OCI-LY3 (cell line): ENCODE measurements at regions not wholly inside any gene's neighbourhood (a gene's known extent, or its start where the extent isn't known, plus 50 kb on each side); places are given as distances from the start of the nearest gene placed in this dataset.

Experiments
- H2AFZ ChIP-seq: fragments of 200-600, 300-600 bp; shearing (Covaris generic); 2 replicates; pipeline ENCODE4 v1.6.0; 2014; ENCODE audit warnings: antibody characterized with exemption, low read depth, low read length
- H3K27ac ChIP-seq: fragments of 200-600, 300-600 bp; sonication (generic); 2 replicates; pipeline ENCODE4 v1.5.1; 2014; ENCODE audit warnings: mild to moderate bottlenecking, low read length, moderate library complexity, mixed read lengths
- H3K27me3 ChIP-seq: fragments of 200-600, 300-600 bp; sonication (generic); 2 replicates; pipeline ENCODE4 v1.6.1; 2014; ENCODE audit warnings: low read depth, low read length, mixed read lengths
- H3K36me3 ChIP-seq: fragments of 200-600, 300-600 bp; sonication (generic); replicated peaks from 2 replicates; pipeline ENCODE3; 2014; ENCODE audit warnings: low read depth, low read length, mixed read lengths
- H3K4me1 ChIP-seq: fragments of 300-600, 200-600 bp; sonication (generic); 2 replicates; pipeline ENCODE4 v1.6.1; 2014; ENCODE audit warnings: low read length, mixed read lengths
- H3K4me2 ChIP-seq: fragments of 200-600, 300-600 bp; sonication (generic); 2 replicates; pipeline ENCODE4 v1.6.1; 2014; ENCODE audit warnings: low read length, mixed read lengths
- H3K4me3 ChIP-seq: fragments of 300-600, 200-600 bp; sonication (generic); 2 replicates; pipeline ENCODE4 v1.5.1; 2014; ENCODE audit warnings: antibody characterized with exemption, mild to moderate bottlenecking, low read length, moderate library complexity
- H3K79me2 ChIP-seq: fragments of 300-600, 200-600 bp; shearing (Covaris generic); 2 replicates; pipeline ENCODE4 v1.6.1; 2014; ENCODE audit warnings: mild to moderate bottlenecking, low read length, mixed read lengths
- H3K9ac ChIP-seq: fragments of 300-600, 200-600 bp; shearing (Covaris generic); 2 replicates; pipeline ENCODE4 v1.6.0; 2014; ENCODE audit warnings: mild to moderate bottlenecking, low read length, moderate library complexity
- H3K9me3 ChIP-seq: fragments of 200-600, 300-600 bp; shearing (Covaris generic); 2 replicates; pipeline ENCODE4 v1.6.1; 2014; ENCODE audit warnings: low read length, mixed read lengths; ENCODE audit not compliant: insufficient read depth
- H4K20me1 ChIP-seq: fragments of 200-600, 300-600 bp; sonication (generic); 2 replicates; pipeline ENCODE4 v1.6.1; 2016; ENCODE audit warnings: low read length, mixed read lengths; ENCODE audit not compliant: insufficient read depth
- CTCF ChIP-seq: fragments of 200-600, 300-600 bp; sonication (generic); IDR thresholded peaks from 2 replicates; pipeline ENCODE4 v1.5.1; 2014; ENCODE audit warnings: antibody characterized with exemption, low read length, low read depth
- EZH2phosphoT487 ChIP-seq: fragments of 200-600 bp; shearing (Covaris generic); IDR thresholded peaks from 2 replicates; pipeline ENCODE4 v1.6.1; 2018; ENCODE audit warnings: antibody characterized with exemption, mixed run types, low read depth

GRCh38 chr4:114209584-114209983 lies 230.1 kb upstream of the ARSJ start:
- Histone ChIP-seq H3K9ac (no peak overlapping the region), H3K4me2 (no peak overlapping the region), H3K4me3 (no peak overlapping the region), H3K4me1 (no peaks in the 10 kb centered on the region), H3K36me3 (no peaks in the 10 kb centered on the region), H4K20me1 (no peaks in the 10 kb centered on the region), H3K27me3 (no peaks in the 10 kb centered on the region), H3K9me3 (no peaks in the 10 kb centered on the region), H3K27ac (no peak overlapping the region), H2AFZ (no peak overlapping the region), H3K79me2 (no peaks in the 10 kb centered on the region)
- TF ChIP-seq CTCF (no peak), EZH2phosphoT487 (no peak)

GRCh38 chr4:114211556-114211955 lies 232.1 kb upstream of the ARSJ start:
- no peaks in the 10 kb centered on the region for H3K36me3 ChIP-seq
- no peak for TF ChIP-seq CTCF
- no peak for TF ChIP-seq EZH2phosphoT487
- H3K27ac ChIP-seq = no peak overlapping the region
- H4K20me1 ChIP-seq = no peaks in the 10 kb centered on the region
- no peaks in the 10 kb centered on the region for H3K27me3 ChIP-seq
- H3K9ac ChIP-seq = no peak overlapping the region
- H3K4me1 ChIP-seq = no peaks in the 10 kb centered on the region
- no peaks in the 10 kb centered on the region for H3K79me2 ChIP-seq
- no peak overlapping the region for H2AFZ ChIP-seq
- no peaks in the 10 kb centered on the region for H3K9me3 ChIP-seq
- no peak overlapping the region for H3K4me3 ChIP-seq
- H3K4me2 ChIP-seq = no peak overlapping the region

- H2AFZ ChIP-seq = no peak overlapping the region
- H3K27me3 ChIP-seq = no peaks in the 10 kb centered on the region
- H3K27ac ChIP-seq = no peak overlapping the region
- TF ChIP-seq CTCF (no peak), EZH2phosphoT487 (no peak)
- H4K20me1 ChIP-seq = no peaks in the 10 kb centered on the region
- no peaks in the 10 kb centered on the region for H3K4me1 ChIP-seq
- no peak overlapping the region for H3K4me2 ChIP-seq
- H3K9me3 ChIP-seq = no peaks in the 10 kb centered on the region
- no peaks in the 10 kb centered on the region for H3K36me3 ChIP-seq
- no peak overlapping the region for H3K9ac ChIP-seq
- H3K79me2 ChIP-seq = no peaks in the 10 kb centered on the region
- H3K4me3 ChIP-seq = no peak overlapping the region
These were observed 237.8 kb upstream of the ARSJ start for GRCh38 chr4:114217150-114217817.

GRCh38 chr4:114223580-114223979 lies 244.1 kb upstream of the ARSJ start:
- Histone ChIP-seq H3K4me2 (no peak overlapping the region), H3K4me1 (no peaks in the 10 kb centered on the region), H3K36me3 (no peaks in the 10 kb centered on the region), H3K9ac (no peak overlapping the region), H3K4me3 (no peak overlapping the region), H3K79me2 (no peaks in the 10 kb centered on the region), H3K27ac (no peak overlapping the region), H3K9me3 (no peaks in the 10 kb centered on the region), H4K20me1 (no peaks in the 10 kb centered on the region), H3K27me3 (no peaks in the 10 kb centered on the region), H2AFZ (no peak overlapping the region)
- no peak for TF ChIP-seq CTCF
- no peak for TF ChIP-seq EZH2phosphoT487
